GM18498 (cell line): ENCODE measurements at regions not wholly inside any gene's neighbourhood (a gene's known extent, or its start where the extent isn't known, plus 50 kb on each side); places are given as distances from the start of the nearest gene placed in this dataset.

ENCODE experiments used
- ATAC-seq: cut with Tn5 transposase; IDR thresholded peaks from one replicate; pipeline ENCODE4 v1.9.1; 2021; ENCODE audit warnings: mild to moderate bottlenecking, moderate library complexity; ENCODE audit not compliant: unreplicated experiment

GRCh38 chr1:29825274-29825940 is 589.1 kb downstream of the PTPRU start:
- ATAC-seq: no peak

- ATAC-seq: no peak
Measured at GRCh38 chr1:29824511-29825273, 588.4 kb downstream of the PTPRU start.

- no peak for ATAC-seq
Measured at GRCh38 chr1:29824025-29824424, 587.7 kb downstream of the PTPRU start.

- no peak for ATAC-seq
Measured at GRCh38 chr1:29823561-29823960, 587.2 kb downstream of the PTPRU start.

- ATAC-seq: no peak
Measured at GRCh38 chr1:29821605-29822004, 585.3 kb downstream of the PTPRU start.

- ATAC-seq: no peak
Measured at GRCh38 chr1:29820401-29820800, 584.1 kb downstream of the PTPRU start.

- ATAC-seq: no peak
Measured at GRCh38 chr1:29812408-29813135, 576.2 kb downstream of the PTPRU start.

- ATAC-seq: no peak
Measured at GRCh38 chr1:29811727-29812407, 575.5 kb downstream of the PTPRU start.

GRCh38 chr1:29811247-29811646 is 574.9 kb downstream of the PTPRU start:
- ATAC-seq: no peak

GRCh38 chr1:29810121-29811120 is 574.1 kb downstream of the PTPRU start:
- ATAC-seq: no peak

GRCh38 chr1:29809446-29810120 is 573.3 kb downstream of the PTPRU start:
- no peak for ATAC-seq

GRCh38 chr1:29808141-29808995 is 572.0 kb downstream of the PTPRU start:
- ATAC-seq: no peak

GRCh38 chr1:29807689-29808088 is 571.4 kb downstream of the PTPRU start:
- ATAC-seq: no peak

GRCh38 chr1:29806646-29807319 is 570.5 kb downstream of the PTPRU start:
- no peak for ATAC-seq

GRCh38 chr1:29805896-29806160 is 569.5 kb downstream of the PTPRU start:
- ATAC-seq: no peak

GRCh38 chr1:29805122-29805895 is 569.0 kb downstream of the PTPRU start:
- ATAC-seq: no peak

- ATAC-seq: no peak
Measured at GRCh38 chr1:29804181-29804899, 568.0 kb downstream of the PTPRU start.
